ENCODE measurements at regions not wholly inside any gene's neighbourhood (a gene's known extent, or its start where the extent isn't known, plus 50 kb on each side); places are given as distances from the start of the nearest gene placed in this dataset.
A peak's percentile ranks its signal among the peaks of the same experiment; 100 is the strongest.

GRCh38 chr10:120960725-120961124 is 109.6 kb downstream of the WDR11 start:
- H3K27me3 ChIP-seq (ENCODE audit: control insufficient read depth, insufficient read depth, low read length): no peaks in the 10 kb centered on the region
- no peak overlapping the region for H3K4me3 ChIP-seq (ENCODE audit: insufficient read depth, low read depth, low read length)
- no peak for DNase-seq
- H3K36me3 ChIP-seq (replicated peaks; ENCODE audit: control insufficient read depth, insufficient read depth, low read length): no peaks in the 10 kb centered on the region

DNA sequence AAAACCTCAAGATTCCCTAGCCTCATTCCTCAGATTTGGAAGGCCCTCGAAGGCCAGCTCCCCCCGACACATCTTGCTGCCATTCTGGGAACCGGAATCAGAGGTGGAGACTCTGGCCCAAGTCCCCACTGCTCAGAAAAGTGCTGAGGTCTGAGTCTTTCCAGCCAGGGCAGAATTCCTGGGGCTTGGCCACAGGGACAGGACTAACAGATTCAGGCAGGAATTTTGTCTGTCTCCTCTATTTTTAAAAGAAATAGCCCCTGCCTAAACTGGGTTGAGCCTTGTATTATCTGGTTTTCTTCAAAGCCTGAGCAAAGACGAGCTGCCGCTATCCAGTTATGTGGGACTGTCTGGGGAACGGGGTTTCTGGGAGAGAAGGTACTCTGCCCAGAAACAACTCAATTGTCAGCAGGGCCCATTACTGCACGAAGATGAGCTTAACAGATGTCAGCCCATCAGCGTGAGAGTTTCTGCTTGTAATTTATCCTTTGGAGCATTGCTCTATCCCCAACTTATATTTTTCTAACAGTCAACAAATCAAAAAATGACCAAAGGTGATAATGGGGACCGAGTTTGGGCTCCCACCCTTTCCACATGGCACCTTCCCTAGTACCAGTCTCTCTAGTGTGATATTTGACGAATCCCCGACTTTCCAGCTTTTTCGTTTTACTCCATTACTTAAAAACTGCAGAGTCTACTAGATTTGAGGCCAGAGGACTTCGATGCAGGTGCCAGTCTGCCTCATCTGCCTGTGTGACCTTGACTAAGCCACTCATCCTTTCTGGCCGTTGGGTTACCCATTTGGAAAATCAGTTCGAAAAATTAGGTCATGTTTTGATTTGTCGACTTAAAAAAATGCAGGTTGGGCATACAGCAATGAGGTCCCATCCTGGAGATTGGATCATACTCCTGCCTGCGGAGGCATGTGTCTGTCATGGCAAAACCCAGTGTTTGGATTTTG is 110.9 kb downstream of the WDR11 start:
- no peak overlapping the region for H3K4me3 ChIP-seq (ENCODE audit: insufficient read depth, low read depth, low read length)
- DNase-seq: no peak
- H3K36me3 ChIP-seq (replicated peaks; ENCODE audit: control insufficient read depth, insufficient read depth, low read length): no peaks in the 10 kb centered on the region
- no peaks in the 10 kb centered on the region for H3K27me3 ChIP-seq (ENCODE audit: control insufficient read depth, insufficient read depth, low read length)

- no peak overlapping the region for H3K4me3 ChIP-seq (ENCODE audit: insufficient read depth, low read depth, low read length)
- peak; percentile 68 for DNase-seq
- no peaks in the 10 kb centered on the region for H3K36me3 ChIP-seq (replicated peaks; ENCODE audit: control insufficient read depth, insufficient read depth, low read length)
- no peaks in the 10 kb centered on the region for H3K27me3 ChIP-seq (ENCODE audit: control insufficient read depth, insufficient read depth, low read length)
Observed at GRCh38 chr10:120962756-120963593, 111.8 kb downstream of the WDR11 start.

DNA sequence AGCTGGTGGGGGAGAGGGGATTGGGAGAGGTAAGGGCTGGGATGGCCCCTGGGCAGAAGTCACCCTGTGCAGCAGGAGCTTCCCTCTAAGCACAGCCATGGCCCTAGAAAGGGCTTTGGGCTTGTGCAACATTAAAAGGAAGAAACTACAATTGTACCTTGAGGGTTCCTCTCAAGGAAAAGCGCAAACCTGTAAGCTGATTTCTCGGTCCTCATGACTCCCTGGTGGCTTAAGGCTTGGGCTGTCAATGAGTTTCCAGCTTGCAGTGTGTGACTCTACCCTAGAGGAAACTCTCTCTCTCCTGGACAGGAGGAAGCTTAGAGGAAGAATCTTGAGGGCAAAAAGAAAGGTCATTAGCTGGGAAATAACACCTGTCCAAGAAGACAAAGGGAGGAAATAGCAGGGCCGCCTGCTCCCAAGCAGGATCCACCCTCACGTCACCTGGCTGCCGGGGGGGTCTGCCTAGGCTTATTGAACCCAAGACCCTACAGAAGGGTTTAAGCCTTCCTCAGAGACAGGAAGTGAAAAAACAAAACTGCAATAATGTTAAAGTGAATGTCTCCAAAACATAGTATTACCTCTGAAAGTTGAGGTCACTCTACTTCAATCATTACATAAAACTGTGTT is 112.5 kb downstream of the WDR11 start:
- no peak overlapping the region for H3K4me3 ChIP-seq (ENCODE audit: insufficient read depth, low read depth, low read length)
- no peaks in the 10 kb centered on the region for H3K36me3 ChIP-seq (replicated peaks; ENCODE audit: control insufficient read depth, insufficient read depth, low read length)
- H3K27me3 ChIP-seq (ENCODE audit: control insufficient read depth, insufficient read depth, low read length): no peaks in the 10 kb centered on the region
- DNase-seq: no peak

GRCh38 chr10:120966657-120967045 is 115.5 kb downstream of the WDR11 start:
- Histone ChIP-seq H3K4me3 (ENCODE audit: insufficient read depth, low read depth, low read length) (no peak overlapping the region), H3K36me3 (replicated peaks; ENCODE audit: control insufficient read depth, insufficient read depth, low read length) (no peaks in the 10 kb centered on the region), H3K27me3 (ENCODE audit: control insufficient read depth, insufficient read depth, low read length) (no peaks in the 10 kb centered on the region)
- no peak for DNase-seq

GRCh38 chr10:120969219-120969645 is 118.1 kb downstream of the WDR11 start:
- no peaks in the 10 kb centered on the region for H3K27me3 ChIP-seq (ENCODE audit: control insufficient read depth, insufficient read depth, low read length)
- DNase-seq: no peak
- no peak overlapping the region for H3K4me3 ChIP-seq (ENCODE audit: insufficient read depth, low read depth, low read length)
- no peaks in the 10 kb centered on the region for H3K36me3 ChIP-seq (replicated peaks; ENCODE audit: control insufficient read depth, insufficient read depth, low read length)

DNA sequence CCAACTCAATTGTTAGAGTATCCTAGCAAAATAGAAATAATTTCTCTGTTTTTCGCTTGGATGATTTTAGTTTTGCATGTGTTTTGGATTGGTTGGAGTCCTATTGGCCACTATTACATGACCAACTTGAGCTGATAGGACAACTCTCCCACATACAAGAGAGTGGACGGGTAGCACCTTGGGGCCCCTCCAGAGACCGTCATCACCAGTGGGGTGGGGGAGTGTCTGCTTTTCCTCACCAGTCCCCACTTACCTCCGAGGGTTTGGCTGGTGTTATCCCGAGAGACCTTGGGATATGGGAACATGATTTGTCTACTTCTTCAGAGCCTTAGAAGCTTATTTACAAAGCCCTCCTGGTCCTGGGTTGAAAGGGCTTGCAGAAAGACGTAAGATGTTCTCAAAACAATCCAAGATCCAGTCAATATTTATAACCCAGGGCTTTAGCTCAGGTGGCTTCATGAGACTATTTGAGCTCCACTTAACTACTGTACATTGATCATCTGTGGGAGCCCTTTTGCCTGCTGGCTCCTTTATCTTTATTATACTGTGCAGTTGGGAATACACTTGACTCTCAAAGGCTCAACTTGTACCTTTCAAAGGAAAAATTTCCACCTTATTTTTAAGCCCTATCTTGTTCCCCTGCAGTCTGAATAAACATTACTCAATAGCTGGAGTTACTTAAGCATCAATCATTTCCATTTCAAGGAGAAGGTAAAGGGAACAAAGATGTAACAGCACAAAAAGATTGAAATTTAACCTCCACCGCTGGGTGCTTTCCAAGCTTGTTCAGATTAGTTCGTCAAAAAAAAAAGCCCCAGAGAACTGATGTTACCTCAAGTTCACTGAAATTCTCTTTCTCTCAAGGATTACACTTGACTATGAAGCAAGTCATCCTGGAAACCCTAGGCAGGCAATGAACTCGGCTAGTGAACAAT is 119.7 kb downstream of the WDR11 start:
- Histone ChIP-seq H3K4me3 (ENCODE audit: insufficient read depth, low read depth, low read length) (no peak overlapping the region), H3K27me3 (ENCODE audit: control insufficient read depth, insufficient read depth, low read length) (no peaks in the 10 kb centered on the region), H3K36me3 (replicated peaks; ENCODE audit: control insufficient read depth, insufficient read depth, low read length) (no peaks in the 10 kb centered on the region)
- DNase-seq: no peak

DNA sequence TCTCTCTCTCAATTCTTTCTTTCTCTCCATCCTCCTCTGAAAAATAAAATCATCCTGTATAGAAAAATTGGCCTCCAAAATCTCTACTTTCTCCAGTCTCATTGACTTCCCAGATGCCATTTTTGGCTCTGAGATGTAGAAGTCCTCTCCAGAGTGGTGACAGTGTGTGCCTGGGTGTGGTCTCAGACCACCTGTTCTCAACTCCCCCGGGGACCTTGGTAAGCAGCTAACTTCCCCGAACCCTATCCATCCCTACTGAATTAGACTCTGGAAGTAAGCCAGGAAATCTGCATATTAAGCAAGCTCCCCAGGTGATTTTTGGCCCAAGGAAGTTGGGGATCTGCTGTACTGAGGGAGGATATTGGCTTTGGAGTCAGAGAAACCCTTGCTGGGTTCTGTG is 120.5 kb downstream of the WDR11 start:
- Histone ChIP-seq H3K27me3 (ENCODE audit: control insufficient read depth, insufficient read depth, low read length) (no peaks in the 10 kb centered on the region), H3K4me3 (ENCODE audit: insufficient read depth, low read depth, low read length) (no peak overlapping the region), H3K36me3 (replicated peaks; ENCODE audit: control insufficient read depth, insufficient read depth, low read length) (no peaks in the 10 kb centered on the region)
- DNase-seq: no peak

GRCh38 chr10:120972259-120972658 is 121.1 kb downstream of the WDR11 start:
- Histone ChIP-seq H3K36me3 (replicated peaks; ENCODE audit: control insufficient read depth, insufficient read depth, low read length) (no peaks in the 10 kb centered on the region), H3K27me3 (ENCODE audit: control insufficient read depth, insufficient read depth, low read length) (no peaks in the 10 kb centered on the region), H3K4me3 (ENCODE audit: insufficient read depth, low read depth, low read length) (no peak overlapping the region)
- DNase-seq: no peak

DNA sequence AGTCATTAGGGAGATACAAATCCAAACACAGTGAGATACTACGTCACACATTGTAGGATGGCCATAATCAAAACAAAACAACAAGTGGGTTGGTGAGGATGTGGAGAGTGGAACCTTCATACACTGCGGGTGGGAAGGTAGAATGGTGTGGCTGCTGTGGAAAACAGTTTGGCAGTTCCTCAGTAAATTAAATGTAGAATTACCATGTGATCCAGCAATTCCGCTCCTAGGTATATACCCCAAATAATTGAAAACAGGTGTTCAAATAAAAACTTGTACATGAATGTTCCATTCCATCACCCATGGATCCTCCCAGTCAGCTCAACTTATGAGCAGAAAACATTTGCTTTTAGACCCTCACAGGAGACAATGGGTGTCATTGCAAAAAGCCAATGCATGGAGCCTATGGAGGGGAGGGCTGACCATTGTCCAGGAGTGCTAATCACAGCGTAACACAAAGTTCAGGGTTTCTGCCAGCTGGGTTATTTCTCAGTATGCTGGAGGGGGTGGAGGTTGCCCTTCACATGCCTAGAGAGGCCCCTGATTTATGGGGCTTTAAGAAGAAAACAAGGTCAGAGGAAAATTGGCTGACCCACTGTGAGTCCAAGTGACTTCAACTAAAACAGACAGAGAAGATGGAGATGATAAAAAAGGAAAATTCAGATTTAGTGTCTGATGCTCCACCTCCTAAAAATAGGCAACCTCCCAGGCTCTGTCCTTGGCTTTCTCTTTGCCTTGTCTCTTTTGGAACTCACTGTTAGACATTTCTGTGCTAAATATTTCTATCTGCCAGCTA is 124.1 kb downstream of the WDR11 start:
- Histone ChIP-seq H3K4me3 (ENCODE audit: insufficient read depth, low read depth, low read length) (no peak overlapping the region), H3K27me3 (ENCODE audit: control insufficient read depth, insufficient read depth, low read length) (peaks cover 17% of the 10 kb centered on the region), H3K36me3 (replicated peaks; ENCODE audit: control insufficient read depth, insufficient read depth, low read length) (no peaks in the 10 kb centered on the region)
- DNase-seq: no peak

DNA sequence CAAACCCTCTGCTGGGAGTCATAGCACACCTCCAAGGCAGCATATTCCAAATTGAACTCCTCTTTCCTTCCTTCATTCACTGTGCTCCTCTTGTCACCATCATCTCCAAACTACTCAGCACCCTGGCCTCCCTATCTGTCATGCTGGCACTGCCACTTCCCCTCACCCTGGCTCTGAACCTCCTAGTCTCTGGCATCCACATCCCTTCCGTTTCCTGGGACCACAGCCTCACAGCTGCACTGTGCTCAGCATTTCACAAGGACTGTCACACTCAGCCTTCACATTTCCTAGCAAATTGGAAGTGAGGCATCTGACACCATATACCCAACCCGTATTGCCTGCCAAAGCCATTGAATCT is 124.7 kb downstream of the WDR11 start:
- H3K27me3 ChIP-seq (ENCODE audit: control insufficient read depth, insufficient read depth, low read length): peaks cover 21% of the 10 kb centered on the region
- DNase-seq: no peak
- no peak overlapping the region for H3K4me3 ChIP-seq (ENCODE audit: insufficient read depth, low read depth, low read length)
- no peaks in the 10 kb centered on the region for H3K36me3 ChIP-seq (replicated peaks; ENCODE audit: control insufficient read depth, insufficient read depth, low read length)

- H3K4me3 ChIP-seq (ENCODE audit: insufficient read depth, low read depth, low read length): no peak overlapping the region
- no peak for DNase-seq
- H3K36me3 ChIP-seq (replicated peaks; ENCODE audit: control insufficient read depth, insufficient read depth, low read length): no peaks in the 10 kb centered on the region
Observed at GRCh38 chr10:120977897-120978296, 126.7 kb downstream of the WDR11 start.

DNA sequence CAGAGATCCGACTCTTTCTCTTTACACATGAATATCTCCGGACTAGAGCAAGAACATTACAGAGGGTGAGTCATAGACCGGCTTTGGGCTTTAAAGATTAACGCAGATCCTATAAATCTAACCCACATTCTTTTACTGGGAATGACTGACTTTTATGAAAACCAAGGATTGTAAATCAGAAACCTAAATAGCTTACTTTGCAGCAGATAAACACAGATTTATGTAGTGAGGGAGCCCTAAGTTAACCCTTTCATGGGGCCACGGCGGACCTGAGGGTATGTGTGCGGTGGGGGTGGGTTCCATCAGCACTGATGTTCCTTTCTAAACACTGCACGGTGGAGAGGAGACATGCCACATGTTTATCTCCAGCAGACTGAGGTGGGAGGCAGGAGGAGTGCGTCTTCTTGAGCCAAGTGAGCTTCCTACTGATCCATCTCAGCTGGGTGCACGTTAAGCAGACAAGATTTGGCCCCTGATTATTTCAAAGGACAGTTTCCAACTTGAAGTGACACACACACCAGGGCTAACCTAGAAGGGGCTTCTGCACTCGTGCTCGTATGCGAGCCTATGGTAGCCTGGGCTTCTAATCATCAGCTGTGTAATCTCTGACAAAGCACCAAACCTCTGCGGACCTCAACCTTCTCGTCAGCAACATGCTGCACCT is 127.6 kb downstream of the WDR11 start:
- Histone ChIP-seq H3K27me3 (ENCODE audit: control insufficient read depth, insufficient read depth, low read length) (peaks cover 21% of the 10 kb centered on the region), H3K36me3 (replicated peaks; ENCODE audit: control insufficient read depth, insufficient read depth, low read length) (no peaks in the 10 kb centered on the region), H3K4me3 (ENCODE audit: insufficient read depth, low read depth, low read length) (no peak overlapping the region; the same call in 1 of the 2 replicates)
- no peak for DNase-seq

More at GRCh38 chr10:120977897-120978296, 126.7 kb downstream of the WDR11 start:
- H3K27me3 ChIP-seq (ENCODE audit: control insufficient read depth, insufficient read depth, low read length): peaks cover 21% of the 10 kb centered on the region
